Femur (tissue), 1 donor: ENCODE measurements at regions not wholly inside any gene's neighbourhood (a gene's known extent, or its start where the extent isn't known, plus 50 kb on each side); places are given as distances from the start of the nearest gene placed in this dataset.

Experiments
- DNase-seq: peaks from one replicate; pipeline ENCODE4 v3.0.0-alpha.2; 2017

- DNase-seq = no peak
These were observed 132.2 kb upstream of the AGA start for GRCh38 chr4:177574446-177574845.

DNA sequence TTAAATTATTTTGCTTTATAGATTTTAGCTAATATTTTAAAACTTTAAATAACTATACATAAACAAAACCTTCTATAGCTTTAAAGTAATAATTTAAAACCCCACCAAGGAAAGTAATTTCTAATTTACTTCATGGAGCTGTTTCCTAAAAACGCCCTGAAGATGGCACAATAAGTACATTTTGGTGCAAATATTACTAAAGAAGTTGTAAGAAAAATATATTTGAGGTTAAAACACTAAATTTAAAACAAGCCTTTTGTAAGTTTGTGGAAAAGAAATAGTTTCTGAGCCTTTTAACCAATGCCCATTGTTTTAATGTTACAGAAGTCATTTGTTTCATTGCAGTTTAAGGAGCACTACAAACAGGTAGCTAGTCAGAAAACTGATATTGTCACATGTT lies 137.4 kb upstream of the AGA start:
- no peak for DNase-seq

- DNase-seq = no peak
These were observed 140.8 kb upstream of the AGA start for GRCh38 chr4:177582992-177583391.

DNA sequence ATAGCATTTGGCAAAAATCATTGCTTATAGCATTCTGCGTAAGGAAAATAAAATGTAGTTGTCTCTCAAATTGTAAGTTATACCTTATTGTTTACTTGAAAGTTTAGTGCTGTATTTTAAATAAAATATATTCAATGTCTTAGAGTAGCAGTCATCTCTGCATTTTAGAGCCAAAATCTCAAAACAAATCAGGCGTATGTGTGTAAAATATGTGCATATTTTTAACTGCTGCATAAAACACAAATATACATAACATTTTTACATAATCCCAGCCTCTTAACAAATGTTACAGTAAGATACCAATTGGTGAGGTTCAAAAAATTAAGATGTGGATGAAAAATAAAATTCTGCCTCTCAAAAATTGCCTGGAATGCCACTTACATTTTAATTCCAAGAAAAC lies 145.8 kb upstream of the AGA start:
- no peak for DNase-seq

- no peak for DNase-seq
These were observed 153.1 kb upstream of the AGA start for GRCh38 chr4:177595386-177595785.

- no peak for DNase-seq
These were observed 153.8 kb upstream of the AGA start for GRCh38 chr4:177596035-177596434.

GRCh38 chr4:177596991-177597390 lies 154.8 kb upstream of the AGA start:
- DNase-seq = no peak

GRCh38 chr4:177605252-177605651 lies 163.0 kb upstream of the AGA start:
- DNase-seq = no peak

- DNase-seq = no peak
These were observed 164.9 kb upstream of the AGA start for GRCh38 chr4:177607111-177607573.

GRCh38 chr4:177611974-177612664 lies 169.9 kb upstream of the AGA start:
- DNase-seq = no peak

DNA sequence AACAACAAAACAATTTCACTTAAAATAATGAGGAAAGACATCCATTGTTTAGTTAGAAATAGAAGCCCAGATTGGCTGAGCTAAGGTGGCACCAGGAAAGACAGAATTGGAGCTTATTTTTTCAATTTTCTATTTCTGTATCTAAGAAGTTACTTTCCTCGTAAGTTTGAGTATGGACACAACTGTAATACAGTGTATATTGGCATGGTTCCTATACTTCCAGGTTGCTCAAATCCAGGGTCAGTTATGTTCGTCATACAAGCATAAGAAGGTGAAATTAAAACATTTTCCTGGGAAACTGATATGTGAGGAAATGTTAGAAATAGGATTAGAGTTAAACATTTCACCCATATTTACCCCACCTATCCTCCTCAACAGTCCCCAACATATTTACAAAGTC lies 170.4 kb upstream of the AGA start:
- no peak for DNase-seq

DNA sequence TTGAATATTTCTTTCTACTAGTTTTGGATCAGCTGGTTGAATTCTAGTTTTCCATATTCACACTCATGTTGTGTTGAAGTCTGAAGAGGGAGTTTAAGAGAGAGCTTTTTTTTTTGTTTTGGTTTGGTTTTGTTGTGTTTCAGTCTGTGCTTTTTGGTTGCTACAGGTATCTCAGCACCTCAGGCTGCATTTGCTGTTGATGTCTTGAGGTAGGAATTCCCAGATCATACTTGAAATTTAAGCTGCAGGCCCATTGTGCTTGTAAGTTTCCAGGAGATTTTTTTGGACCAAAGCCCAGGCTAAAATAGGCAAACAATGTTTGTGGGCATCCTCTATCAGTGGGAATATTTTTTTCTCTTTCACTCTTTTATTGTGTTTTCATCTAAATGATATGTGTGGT lies 190.2 kb upstream of the AGA start:
- DNase-seq = no peak

DNA sequence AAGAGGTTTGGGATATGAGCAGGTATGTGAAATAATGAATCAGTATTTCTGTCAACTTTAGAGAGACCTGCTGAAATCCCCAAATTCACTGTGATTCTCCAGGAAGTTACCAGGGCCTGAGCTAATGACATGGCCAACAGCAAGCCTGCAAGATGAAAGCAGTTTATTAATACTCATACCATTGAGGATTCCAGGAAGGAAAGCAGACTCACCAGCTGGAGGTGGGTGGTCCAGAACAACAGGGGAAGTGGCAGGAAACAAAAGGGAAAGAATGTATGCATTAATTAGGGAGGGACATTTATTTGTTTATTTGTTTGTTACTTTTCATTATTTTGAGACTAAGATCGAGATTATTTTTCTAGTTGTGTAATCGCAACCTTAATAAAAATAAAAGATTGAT lies 196.6 kb upstream of the AGA start:
- DNase-seq = no peak

DNA sequence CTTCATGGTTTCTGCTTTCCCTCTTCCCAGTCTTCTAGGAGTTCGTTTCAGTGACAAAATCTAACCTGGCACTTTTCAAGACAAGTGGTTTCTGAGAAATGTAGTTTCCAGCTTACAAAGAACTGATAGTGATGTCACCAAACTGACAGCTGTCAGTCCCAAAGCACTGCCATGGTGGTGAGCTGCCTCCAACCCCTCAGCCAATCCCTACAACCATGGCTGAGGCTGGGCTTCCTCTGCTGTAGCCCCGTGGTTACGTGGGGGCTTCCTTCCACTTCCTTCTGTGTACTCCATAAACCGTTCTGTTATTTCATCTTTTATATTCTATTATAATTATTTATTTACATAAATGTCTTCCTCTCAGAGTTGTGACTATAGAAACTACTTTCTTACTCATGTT lies 198.6 kb upstream of the AGA start:
- DNase-seq = no peak

- no peak for DNase-seq
These were observed 218.0 kb upstream of the AGA start for GRCh38 chr4:177660223-177660622.

DNA sequence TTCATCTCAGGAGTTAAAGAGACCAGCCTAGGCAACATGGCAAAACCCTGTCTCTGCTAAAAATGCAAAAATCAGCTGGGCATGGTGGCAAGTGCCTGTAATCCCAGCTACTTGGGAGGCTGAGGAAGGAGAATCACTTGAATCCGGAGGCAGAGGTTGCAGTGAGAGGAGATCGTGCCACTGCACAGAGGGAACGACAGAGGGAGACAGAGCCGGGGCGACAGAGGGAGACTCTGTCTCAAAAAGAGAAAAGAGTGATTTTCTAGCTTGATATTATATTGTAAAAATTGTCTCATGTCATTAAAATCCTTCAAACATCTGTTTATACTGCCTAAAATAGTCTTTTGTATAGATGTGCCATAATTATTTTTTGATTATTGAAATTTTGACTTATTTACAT lies 225.4 kb upstream of the AGA start:
- no peak for DNase-seq

DNA sequence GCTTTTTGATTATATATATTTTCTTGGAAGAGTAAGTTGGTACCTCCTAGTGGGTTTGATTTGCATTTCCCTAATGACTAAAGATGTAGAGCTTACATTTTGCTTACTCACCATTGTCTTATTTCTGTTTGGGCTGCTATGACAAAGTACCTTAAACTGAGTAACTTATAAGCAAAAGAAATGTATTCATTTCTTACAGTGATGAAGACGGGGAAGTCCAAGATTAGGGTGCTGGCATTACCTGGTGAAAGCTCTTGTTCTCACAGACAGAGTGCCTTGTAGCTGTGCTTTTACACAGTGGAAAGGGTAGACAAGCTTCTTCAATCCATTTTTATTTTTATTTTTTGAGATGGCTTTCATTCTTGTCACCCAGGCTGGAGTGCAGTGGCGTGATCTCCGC lies 229.2 kb upstream of the AGA start:
- no peak for DNase-seq

DNA sequence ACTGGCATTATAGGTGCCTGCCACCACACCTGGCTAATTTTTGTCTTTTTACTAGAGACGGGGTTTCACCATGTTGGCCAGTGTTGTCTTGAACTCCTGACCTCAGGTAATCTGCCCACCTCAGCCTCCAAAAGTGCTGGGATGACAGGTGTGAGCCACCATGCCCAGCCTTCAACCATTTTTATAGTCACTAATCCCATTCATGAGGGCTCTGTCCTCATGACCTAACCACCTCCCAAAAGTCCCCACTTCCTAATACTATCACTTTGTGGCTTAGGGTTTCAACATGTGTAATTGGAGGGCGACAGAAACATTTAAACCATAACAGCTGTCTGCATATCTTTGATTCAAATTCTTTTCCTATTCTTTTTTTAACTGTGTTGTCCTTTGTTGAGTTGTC lies 229.6 kb upstream of the AGA start:
- DNase-seq = no peak

- no peak for DNase-seq
These were observed 231.8 kb upstream of the AGA start for GRCh38 chr4:177673985-177674489.

- no peak for DNase-seq
These were observed 238.1 kb upstream of the AGA start for GRCh38 chr4:177680308-177680707.

GRCh38 chr4:177681902-177682301 lies 239.7 kb upstream of the AGA start:
- DNase-seq = no peak

DNA sequence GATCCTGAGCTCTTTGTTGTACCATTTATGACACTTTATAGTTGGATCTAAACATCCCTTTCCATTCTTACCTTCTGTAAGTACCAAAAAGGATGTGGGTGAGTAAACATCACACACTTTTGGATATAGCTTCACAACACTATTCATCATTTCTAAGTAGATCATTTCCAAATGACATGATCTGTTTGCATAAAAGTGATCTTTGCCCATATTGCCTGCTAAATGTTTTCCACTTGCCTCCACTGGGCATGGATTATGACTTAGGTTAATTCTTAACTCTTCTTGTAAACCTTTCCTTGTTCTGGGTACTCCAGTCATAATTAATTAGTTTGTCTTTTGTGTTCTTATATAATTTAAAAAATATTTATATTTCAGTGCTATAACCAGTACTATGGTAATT lies 244.9 kb upstream of the AGA start:
- no peak for DNase-seq

DNA sequence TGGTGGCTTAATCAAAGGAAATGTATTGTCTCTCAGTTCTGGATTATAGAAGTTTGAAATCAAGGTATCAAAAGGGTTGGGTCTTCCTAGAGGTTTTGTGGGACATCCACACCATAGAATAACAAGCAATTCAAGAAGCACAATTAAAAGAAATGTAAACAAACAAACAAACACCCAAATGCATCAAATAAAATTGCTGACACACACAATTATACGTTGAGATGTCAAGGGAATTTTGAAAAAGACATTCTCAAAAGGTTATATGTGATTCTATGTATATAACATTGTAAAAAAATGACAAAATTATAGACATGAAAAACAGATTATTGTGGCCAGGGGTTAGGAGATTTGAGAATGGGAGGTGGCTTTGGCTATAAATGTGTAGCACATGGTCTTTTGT lies 250.7 kb upstream of the AGA start:
- no peak for DNase-seq

DNA sequence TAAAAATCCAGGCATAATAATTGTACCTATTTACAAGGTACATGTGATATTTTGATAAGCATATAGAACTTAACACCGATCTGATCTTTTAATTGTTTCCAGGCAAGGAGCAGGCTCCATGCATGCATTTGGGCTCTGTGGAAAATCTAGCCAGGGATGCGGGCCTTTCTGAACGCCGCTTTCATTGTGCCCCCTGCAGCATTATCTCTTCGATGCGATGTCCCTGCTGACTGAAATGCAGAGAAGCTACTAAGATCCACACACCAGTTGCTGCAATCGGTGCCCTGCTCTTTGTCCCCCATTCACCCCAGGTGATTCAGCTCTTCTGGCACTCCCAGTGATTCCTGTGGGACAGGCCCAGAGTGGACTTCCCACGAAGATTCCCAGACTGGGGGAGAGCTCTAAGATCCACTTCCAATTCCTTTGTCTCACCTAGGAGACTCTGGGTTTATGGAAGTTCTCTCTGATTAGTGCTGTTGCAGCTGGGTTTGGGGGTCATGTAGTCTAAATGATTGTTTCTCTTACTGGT lies 254.3 kb upstream of the AGA start:
- DNase-seq = no peak
